ENCODE measurements at regions not wholly inside any gene's neighbourhood (a gene's known extent, or its start where the extent isn't known, plus 50 kb on each side); places are given as distances from the start of the nearest gene placed in this dataset.

GRCh38 chr1:93746021-93746812 is 64.6 kb upstream of the BCAR3 start:
- TF ChIP-seq CTCF (conservative IDR thresholded peaks at IDR 0.05) (no peak), ZFX (IDR thresholded peaks at IDR 0.05) (no peak)
